A549 (cell line): ENCODE measurements at regions not wholly inside any gene's neighbourhood (a gene's known extent, or its start where the extent isn't known, plus 50 kb on each side); places are given as distances from the start of the nearest gene placed in this dataset.

Experiments used
- ATAC-seq, 2 experiments: fragments of 200-7000 bp in 1 of 2; fragments of >200 bp in 1 of 2; cut with Nextera tagmentation in 1 of 2; cut with Tn5 transposase in 1 of 2; 3 replicates each; pipeline versions ENCODE4 v1.8.0 to v1.9.1; 2018 to 2020; ENCODE audit warnings: mild to moderate bottlenecking in 1 of 2, moderate library complexity in 1 of 2
- CTCF ChIA-PET: fragments of 300-600 bp; sonication (Branson Sonifier 250); formaldehyde crosslinking; extraction: SDS; loops from one replicate; lab custom pipeline; 2021; ENCODE audit warnings: antibody characterized with exemption, inconsistent platforms; lab: Yijun Ruan, JAX
- POLR2A ChIA-PET: fragments of 350-600 bp; formaldehyde crosslinking; extraction: SDS; loops from one replicate; lab custom pipeline; 2021; ENCODE audit warnings: antibody characterized with exemption, inconsistent platforms; lab: Yijun Ruan, JAX
- DNase-seq, 2 experiments: peaks; one replicate each; pipeline versions ENCODE4 v3.0.0 to v3.0.0-alpha.2; 2011 to 2016; ENCODE audit warnings: low read depth in 1 of 2, low spot score in 1 of 2
- FAIRE-seq: peaks from 2 replicates; lab custom pipeline; 2011; peaks lifted over from hg19 to GRCh38; lab: Jason Lieb, UNC
- H3K27ac ChIP-seq, 2 experiments: fragments of >200 bp; sonication (Bioruptor Twin); formaldehyde crosslinking; 3 replicates each; pipeline ENCODE4 v1.5.1; 2016 to 2017
- H3K4me1 ChIP-seq: fragments of >200 bp; sonication (Bioruptor Twin); formaldehyde crosslinking; 3 replicates; pipeline ENCODE4 v1.6.1; 2016
- H3K4me2 ChIP-seq: fragments of >200 bp; sonication (Bioruptor Twin); formaldehyde crosslinking; 3 replicates; pipeline ENCODE4 v1.6.1; 2016
- H3K4me3 ChIP-seq: fragments of >200 bp; sonication (Bioruptor Twin); formaldehyde crosslinking; 3 replicates; pipeline ENCODE4 v1.5.1; 2016
- H3K9me3 ChIP-seq: fragments of >200 bp; sonication (Bioruptor Twin); formaldehyde crosslinking; 3 replicates; pipeline ENCODE4 v1.6.1; 2016
- BHLHE40 ChIP-seq: IDR thresholded peaks from 2 replicates; pipeline ENCODE4 v1.6.1; 2012; ENCODE audit warnings: low read depth, low read length, inconsistent platforms
- CBX8 ChIP-seq: fragments of 200-600 bp; sonication (generic); IDR thresholded peaks from 2 replicates; pipeline ENCODE4 v1.6.1; 2016
- CHD2 ChIP-seq: fragments of 150-350 bp; IDR thresholded peaks from 2 replicates; pipeline ENCODE4 v1.6.1; 2014; ENCODE audit warnings: low read length; ENCODE audit not compliant: partially characterized antibody
- EHMT2 ChIP-seq: fragments of 200-600 bp; sonication (generic); IDR thresholded peaks from 2 replicates; pipeline ENCODE4 v1.6.1; 2016; ENCODE audit warnings: antibody characterized with exemption, low read depth, mild to moderate bottlenecking, moderate library complexity
- ELK1 ChIP-seq: fragments of 150-350 bp; IDR thresholded peaks from 2 replicates; pipeline ENCODE4 v1.6.1; 2014; ENCODE audit warnings: low read depth, mild to moderate bottlenecking, low read length
- ESRRA ChIP-seq: fragments of 150-350 bp; IDR thresholded peaks from 2 replicates; pipeline ENCODE4 v1.6.1; 2014; ENCODE audit warnings: mild to moderate bottlenecking, low read length, borderline replicate concordance
- FOSB ChIP-seq: fragments of 250-450 bp; sonication (Bioruptor Pico); IDR thresholded peaks from 2 replicates; pipeline ENCODE4 v1.5.0; 2020; ENCODE audit warnings: mild to moderate bottlenecking, moderate library complexity
- FOXS1 ChIP-seq: fragments of 250-450 bp; sonication (Bioruptor Pico); IDR thresholded peaks from 2 replicates; pipeline ENCODE4 v1.5.0; 2020; ENCODE audit warnings: mild to moderate bottlenecking, moderate library complexity
- HDAC2 ChIP-seq: fragments of 200-600 bp; sonication (generic); IDR thresholded peaks from 2 replicates; pipeline ENCODE4 v1.6.1; 2016
- HEYL ChIP-seq: fragments of 250-450 bp; sonication (Bioruptor Pico); IDR thresholded peaks from 2 replicates; pipeline ENCODE4 v1.8.0; 2021; ENCODE audit warnings: mild to moderate bottlenecking, moderate library complexity
- HOXA7 ChIP-seq: fragments of 250-450 bp; sonication (Bioruptor Pico); IDR thresholded peaks from 2 replicates; pipeline ENCODE4 v1.5.0; 2020; ENCODE audit warnings: mild to moderate bottlenecking, moderate library complexity
- HOXB13 ChIP-seq: fragments of 250-450 bp; sonication (Bioruptor Pico); IDR thresholded peaks from 2 replicates; pipeline ENCODE4 v1.5.0; 2020; ENCODE audit warnings: low read depth, mild to moderate bottlenecking, moderate library complexity
- HOXB5 ChIP-seq: fragments of 250-450 bp; sonication (Bioruptor Pico); IDR thresholded peaks from 2 replicates; pipeline ENCODE4 v1.5.0; 2020; ENCODE audit warnings: mild to moderate bottlenecking, moderate library complexity
- MAFK ChIP-seq: fragments of 450-650 bp; IDR thresholded peaks from 2 replicates; pipeline ENCODE4 v1.6.1; 2014; ENCODE audit not compliant: partially characterized antibody
- NFE2L2 ChIP-seq: fragments of 150-350 bp; conservative IDR thresholded peaks from 2 replicates; pipeline ENCODE4 v1.6.1; 2014; ENCODE audit warnings: low read length
- PHF8 ChIP-seq: fragments of 200-600 bp; sonication (generic); IDR thresholded peaks from 2 replicates; pipeline ENCODE4 v1.6.1; 2016; ENCODE audit warnings: low read depth, mild to moderate bottlenecking, antibody characterized with exemption, moderate library complexity, borderline replicate concordance
- REST ChIP-seq: fragments of 200-600 bp; sonication (generic); IDR thresholded peaks from 2 replicates; pipeline ENCODE4 v1.6.1; 2016; ENCODE audit warnings: antibody characterized with exemption, mild to moderate bottlenecking, moderate library complexity
- RFX5 ChIP-seq: fragments of 450-650 bp; IDR thresholded peaks from 2 replicates; pipeline ENCODE4 v1.7.1; 2014; ENCODE audit warnings: antibody characterized with exemption, mild to moderate bottlenecking, moderate library complexity
- SREBF2 ChIP-seq: fragments of 450-650 bp; IDR thresholded peaks from 2 replicates; pipeline ENCODE4 v1.6.1; 2014; ENCODE audit warnings: mild to moderate bottlenecking, moderate library complexity
- TP53 ChIP-seq: fragments of 250-450 bp; sonication (Bioruptor Pico); IDR thresholded peaks from 2 replicates; pipeline ENCODE4 v1.5.0; 2021; ENCODE audit warnings: mild to moderate bottlenecking, moderate library complexity
- ZC3H11A ChIP-seq: fragments of 450-650 bp; IDR thresholded peaks from 2 replicates; pipeline ENCODE4 v1.6.1; 2014; ENCODE audit warnings: antibody characterized with exemption, mild to moderate bottlenecking
- ZFP36 ChIP-seq: fragments of 450-650 bp; IDR thresholded peaks from 2 replicates; pipeline ENCODE4 v1.6.1; 2014; ENCODE audit warnings: borderline replicate concordance; ENCODE audit not compliant: partially characterized antibody
- ZNF302 ChIP-seq: fragments of 250-450 bp; sonication (Bioruptor Pico); IDR thresholded peaks from 2 replicates; pipeline ENCODE4 v1.9.0; 2021; ENCODE audit warnings: inconsistent platforms, mild to moderate bottlenecking, moderate library complexity
- ZSCAN20 ChIP-seq: fragments of 250-450 bp; sonication (Bioruptor Pico); IDR thresholded peaks from 2 replicates; pipeline ENCODE4 v1.8.0; 2022; ENCODE audit warnings: mild to moderate bottlenecking, moderate library complexity
- WGBS: methylation state at CpG from one replicate; pipeline ENCODE4 v1.1.6; 2017; ENCODE audit errors: missing lambda C conversion rate; 5-methylcytosine and 5-hydroxymethylcytosine counted together

GRCh38 chr13:111595276-111595675 is 274.8 kb downstream of the TEX29 start:
- no peak for DNase-seq

GRCh38 chr13:111595791-111596190 is 275.3 kb downstream of the TEX29 start:
- no peak overlapping the region for H3K27ac ChIP-seq
- H3K4me1 ChIP-seq = no peaks in the 10 kb centered on the region
- DNase-seq (no peak), ATAC-seq (no peak), FAIRE-seq (no peak)
- POLR2A ChIA-PET = no interaction called here
- no peak overlapping the region for H3K4me3 ChIP-seq
- no peaks in the 10 kb centered on the region for H3K9me3 ChIP-seq
- H3K4me2 ChIP-seq = no peak overlapping the region
- 25% methylated on average over 11 of the region's 11 CpGs for WGBS
- TF ChIP-seq MAFK = no peak
- TF ChIP-seq ESRRA = no peak
- TF ChIP-seq REST = no peak
- no peak for TF ChIP-seq HOXA7 (CRISPR knock-in tag)
- TF ChIP-seq CBX8 = no peak
- no peak for TF ChIP-seq ZNF302 (CRISPR knock-in tag)
- no peak for TF ChIP-seq ELK1
- no peak for TF ChIP-seq FOXS1 (CRISPR knock-in tag)
- no peak for TF ChIP-seq ZC3H11A
- TF ChIP-seq FOSB (CRISPR knock-in tag) = no peak
- TF ChIP-seq RFX5 = no peak
- TF ChIP-seq BHLHE40 = no peak
- TF ChIP-seq NFE2L2 = no peak
- TF ChIP-seq CHD2 = no peak
- TF ChIP-seq ZSCAN20 = no peak
- no peak for TF ChIP-seq HOXB13
- TF ChIP-seq ZFP36 = no peak
- no peak for TF ChIP-seq TP53 (CRISPR knock-in tag)
- no peak for TF ChIP-seq EHMT2
- TF ChIP-seq HDAC2 = no peak
- CTCF ChIA-PET = interaction anchor here (1.4 kb wide), 1 partner anchor 13 kb away, joined by 3 read pairs; no protein-coding TSS in a partner anchor

More at GRCh38 chr13:111595276-111595675, 274.8 kb downstream of the TEX29 start:
- ChIA-PET POLR2A (no interaction called here), CTCF (no interaction called here)
- FAIRE-seq (no peak), ATAC-seq (no peak)
- no peak overlapping the region for H3K27ac ChIP-seq
- H3K4me3 ChIP-seq = no peak overlapping the region
- TF ChIP-seq PHF8 (no peak), HOXB5 (CRISPR knock-in tag) (no peak), SREBF2 (no peak), HEYL (CRISPR knock-in tag) (no peak)
- H3K4me2 ChIP-seq = no peak overlapping the region
- 7% methylated on average over 3 of the region's 3 CpGs for WGBS
- H3K4me1 ChIP-seq = no peaks in the 10 kb centered on the region
- H3K9me3 ChIP-seq = no peaks in the 10 kb centered on the region
